GM06990 (cell line): ENCODE measurements at regions not wholly inside any gene's neighbourhood (a gene's known extent, or its start where the extent isn't known, plus 50 kb on each side); places are given as distances from the start of the nearest gene placed in this dataset.

Experiments
- DNase-seq: peaks from one replicate; pipeline ENCODE4 v3.0.0-alpha.2; 2011; ENCODE audit not compliant: insufficient read length; ENCODE audit errors: extremely low read depth
- H3K27me3 ChIP-seq: replicated peaks from 2 replicates; pipeline ENCODE4 v1.6.0; 2011; ENCODE audit warnings: low read length; ENCODE audit not compliant: control insufficient read depth, insufficient read depth
- H3K36me3 ChIP-seq: 2 replicates; pipeline ENCODE4 v1.5.1; 2011; ENCODE audit warnings: low read length; ENCODE audit not compliant: control insufficient read depth, insufficient read depth
- H3K4me3 ChIP-seq: replicated peaks from 2 replicates; pipeline ENCODE4 v1.5.1; 2011; ENCODE audit warnings: low read depth, mild to moderate bottlenecking, control low read depth, low read length
- TF ChIP-seq, protein P1 (sequence below): IDR thresholded peaks from 2 replicates; pipeline ENCODE4 v1.5.1; 2011; ENCODE audit warnings: low read length, control low read depth, mild to moderate bottlenecking, inconsistent platforms; ENCODE audit not compliant: insufficient read depth, poor library complexity, severe bottlenecking

DNA sequence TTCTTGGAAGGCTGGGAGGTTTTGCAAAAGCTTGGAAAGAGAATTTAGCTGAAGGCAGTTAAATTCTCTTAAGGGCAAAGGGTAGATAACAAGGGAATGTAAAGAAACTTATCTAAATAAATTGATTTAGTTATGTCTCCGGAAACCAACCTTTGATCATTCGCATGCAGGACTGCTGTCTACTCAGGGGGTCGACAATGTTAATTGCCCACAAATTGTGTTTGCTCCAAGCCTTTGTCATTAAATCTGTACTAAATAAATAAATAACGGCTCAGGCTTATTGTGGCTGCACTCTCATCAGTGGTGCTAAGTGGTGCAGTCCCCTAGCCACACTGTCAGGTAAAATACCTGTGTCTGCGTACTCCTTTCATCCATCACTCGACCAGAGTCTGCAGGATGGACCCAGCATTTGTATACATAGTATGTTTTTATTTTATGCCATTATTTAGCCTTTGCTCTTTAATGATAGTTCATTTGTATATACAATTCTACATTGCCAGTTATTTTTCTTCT lies 497.4 kb upstream of the RASGRP1 start:
- Histone ChIP-seq H3K4me3 (no peak overlapping the region), H3K27me3 (no peaks in the 10 kb centered on the region), H3K36me3 (no peaks in the 10 kb centered on the region)
- DNase-seq, result no peak
- TF ChIP-seq, protein P1, sequence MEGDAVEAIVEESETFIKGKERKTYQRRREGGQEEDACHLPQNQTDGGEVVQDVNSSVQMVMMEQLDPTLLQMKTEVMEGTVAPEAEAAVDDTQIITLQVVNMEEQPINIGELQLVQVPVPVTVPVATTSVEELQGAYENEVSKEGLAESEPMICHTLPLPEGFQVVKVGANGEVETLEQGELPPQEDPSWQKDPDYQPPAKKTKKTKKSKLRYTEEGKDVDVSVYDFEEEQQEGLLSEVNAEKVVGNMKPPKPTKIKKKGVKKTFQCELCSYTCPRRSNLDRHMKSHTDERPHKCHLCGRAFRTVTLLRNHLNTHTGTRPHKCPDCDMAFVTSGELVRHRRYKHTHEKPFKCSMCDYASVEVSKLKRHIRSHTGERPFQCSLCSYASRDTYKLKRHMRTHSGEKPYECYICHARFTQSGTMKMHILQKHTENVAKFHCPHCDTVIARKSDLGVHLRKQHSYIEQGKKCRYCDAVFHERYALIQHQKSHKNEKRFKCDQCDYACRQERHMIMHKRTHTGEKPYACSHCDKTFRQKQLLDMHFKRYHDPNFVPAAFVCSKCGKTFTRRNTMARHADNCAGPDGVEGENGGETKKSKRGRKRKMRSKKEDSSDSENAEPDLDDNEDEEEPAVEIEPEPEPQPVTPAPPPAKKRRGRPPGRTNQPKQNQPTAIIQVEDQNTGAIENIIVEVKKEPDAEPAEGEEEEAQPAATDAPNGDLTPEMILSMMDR, result no peak

DNA sequence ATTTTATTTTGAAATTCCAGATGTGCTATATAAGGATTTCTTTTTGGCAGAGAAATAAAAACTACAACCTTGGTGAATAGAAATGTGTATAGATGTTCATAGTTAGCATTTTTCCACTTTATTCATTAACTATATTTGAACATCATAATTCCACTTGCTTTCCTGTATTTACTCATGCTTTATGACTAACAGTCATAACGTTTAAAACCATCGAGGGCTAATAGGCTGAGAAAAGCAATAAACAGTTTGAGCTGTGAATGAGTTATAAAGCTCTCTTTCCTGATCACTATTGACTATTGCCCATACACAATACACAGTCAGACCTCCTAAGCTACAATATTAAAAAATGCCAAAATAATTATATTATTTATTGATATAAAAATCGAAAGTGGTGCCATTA lies 502.1 kb upstream of the RASGRP1 start:
- no peak for DNase-seq
- H3K4me3 ChIP-seq, result no peak overlapping the region
- H3K36me3 ChIP-seq, result no peaks in the 10 kb centered on the region
- TF ChIP-seq, protein P1, result no peak
- no peaks in the 10 kb centered on the region; the same call in 1 of the 2 replicates for H3K27me3 ChIP-seq

DNA sequence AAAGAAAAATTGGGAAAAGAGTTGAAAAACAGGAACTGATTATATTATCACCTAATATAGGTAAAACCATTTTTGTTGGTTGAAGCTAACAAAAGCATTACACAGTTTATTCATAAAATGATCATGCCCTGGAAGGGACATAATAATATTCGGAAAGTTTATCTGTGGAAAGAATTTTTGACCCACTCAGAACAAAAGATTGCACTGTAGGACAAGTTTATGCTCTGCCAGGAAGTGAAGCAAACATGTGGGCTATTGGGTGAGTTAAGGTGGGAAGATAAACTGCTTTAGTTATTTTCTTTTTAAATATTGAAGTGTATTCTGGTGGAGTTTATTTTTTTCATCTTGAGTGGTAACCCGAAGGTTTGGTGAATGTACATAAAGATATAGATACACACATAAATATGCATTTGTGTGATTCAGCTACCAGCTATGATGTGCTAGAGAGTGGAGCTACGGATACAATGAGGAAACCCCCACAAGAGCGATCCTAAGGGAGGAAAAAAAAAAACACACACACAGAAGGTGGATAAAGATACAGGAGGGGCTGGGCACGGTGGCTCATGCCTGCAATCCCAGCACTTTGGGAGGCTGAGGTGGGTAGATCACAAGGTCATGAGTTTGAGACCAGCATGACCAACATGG lies 506.4 kb upstream of the THBS1 start:
- Histone ChIP-seq H3K4me3 (no peak overlapping the region), H3K36me3 (no peaks in the 10 kb centered on the region), H3K27me3 (no peaks in the 10 kb centered on the region; the same call in 1 of the 2 replicates)
- TF ChIP-seq, protein P1, result no peak
- no peak for DNase-seq

DNA sequence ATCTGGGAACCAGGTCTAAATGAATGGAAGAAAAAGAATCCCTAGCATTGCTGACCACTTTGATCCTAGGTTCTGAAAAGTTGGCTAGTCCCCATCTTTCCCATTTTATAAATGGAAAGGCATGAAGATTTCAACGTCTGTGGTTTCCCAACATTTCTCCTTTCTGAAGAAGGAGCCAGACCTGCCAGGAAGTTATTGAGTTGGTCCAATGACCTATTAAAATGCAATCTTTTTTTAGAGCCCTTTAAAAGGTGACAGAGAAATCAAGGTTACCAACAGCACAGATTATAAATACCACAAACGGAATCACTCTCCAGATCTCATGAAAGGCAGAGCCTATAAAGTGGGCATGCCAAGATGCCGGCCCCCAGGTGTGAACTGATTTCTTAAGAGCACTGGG lies 505.6 kb upstream of the THBS1 start:
- TF ChIP-seq, protein P1, result no peak
- H3K36me3 ChIP-seq, result no peaks in the 10 kb centered on the region
- H3K4me3 ChIP-seq, result no peak overlapping the region
- DNase-seq, result no peak
- no peaks in the 10 kb centered on the region for H3K27me3 ChIP-seq

DNA sequence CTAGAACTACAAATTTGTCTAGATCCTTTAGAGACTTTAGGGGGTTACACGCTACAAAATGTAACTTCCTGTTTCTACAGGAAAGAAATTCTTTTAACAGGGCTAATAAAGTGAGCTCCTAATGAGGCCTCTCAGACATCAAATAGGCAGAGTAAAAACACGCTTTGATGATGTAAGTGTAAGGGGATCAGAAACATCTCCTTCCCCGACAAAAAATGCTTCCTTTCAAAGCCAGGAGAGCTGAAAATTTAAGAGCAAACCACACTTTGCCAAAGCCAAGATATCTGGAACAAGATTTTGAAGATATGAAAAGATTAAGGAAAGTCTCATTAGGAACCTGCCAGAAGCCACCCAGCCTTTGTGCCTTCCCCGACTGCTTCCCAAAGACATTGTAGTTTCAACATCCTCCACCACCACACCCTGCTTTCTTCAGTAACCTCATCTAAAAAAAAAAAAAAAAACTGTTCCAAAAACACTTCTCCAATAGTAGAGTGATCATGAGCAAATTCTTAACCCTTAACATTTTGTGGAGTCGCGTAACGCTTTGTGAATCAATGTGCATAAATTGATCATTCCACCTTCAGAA lies 505.0 kb upstream of the THBS1 start:
- TF ChIP-seq, protein P1, result no peak
- H3K36me3 ChIP-seq, result no peaks in the 10 kb centered on the region
- H3K27me3 ChIP-seq, result no peaks in the 10 kb centered on the region
- no peak for DNase-seq
- H3K4me3 ChIP-seq, result no peak overlapping the region
